Hepatocyte (in vitro differentiated cells): ENCODE measurements at regions not wholly inside any gene's neighbourhood (a gene's known extent, or its start where the extent isn't known, plus 50 kb on each side); places are given as distances from the start of the nearest gene placed in this dataset.
"Not testable (repeated sequence)": the region's sequence is repeated elsewhere in the genome, so short reads cannot be mapped to it uniquely, and the experiment has no call there.

Experiments
- DNase-seq: peaks from one replicate; pipeline ENCODE4 v3.0.0-alpha.2; 2016; ENCODE audit warnings: low spot score
- H2AFZ ChIP-seq: fragments of 200-600 bp; sonication (generic); 2 replicates; pipeline ENCODE4 v1.6.0; 2016; ENCODE audit warnings: antibody characterized with exemption, mild to moderate bottlenecking
- H3K27ac ChIP-seq: fragments of 200-600 bp; sonication (generic); 2 replicates; pipeline ENCODE4 v1.5.1; 2016; ENCODE audit warnings: mild to moderate bottlenecking
- H3K27me3 ChIP-seq: fragments of 200-600 bp; sonication (generic); 2 replicates; pipeline ENCODE4 v1.6.1; 2016
- H3K36me3 ChIP-seq: fragments of 200-600 bp; sonication (generic); replicated peaks from 2 replicates; pipeline ENCODE4 v1.5.1; 2016; ENCODE audit warnings: low read depth; ENCODE audit not compliant: insufficient read depth
- H3K4me1 ChIP-seq: fragments of 200-600 bp; sonication (generic); 2 replicates; pipeline ENCODE4 v1.5.1; 2016; ENCODE audit warnings: mild to moderate bottlenecking, moderate library complexity; ENCODE audit not compliant: insufficient read depth
- H3K4me2 ChIP-seq: fragments of 200-600 bp; sonication (generic); 2 replicates; pipeline ENCODE4 v1.6.0; 2016
- H3K4me3 ChIP-seq: fragments of 200-600 bp; sonication (generic); 2 replicates; pipeline ENCODE4 v1.5.1; 2016; ENCODE audit warnings: mild to moderate bottlenecking
- H3K79me2 ChIP-seq: fragments of 200-600 bp; sonication (generic); 2 replicates; pipeline ENCODE4 v1.6.0; 2017; ENCODE audit warnings: mild to moderate bottlenecking
- H3K9me2 ChIP-seq: fragments of 200-600 bp; sonication (generic); replicated peaks from 2 replicates; pipeline ENCODE4 v1.6.0; 2017; ENCODE audit warnings: mild to moderate bottlenecking; ENCODE audit not compliant: insufficient read depth
- H3K9me3 ChIP-seq: fragments of 200-600 bp; sonication (generic); 2 replicates; pipeline ENCODE4 v1.5.1; 2016; ENCODE audit warnings: low read depth, mild to moderate bottlenecking
- H4K20me1 ChIP-seq: fragments of 200-600 bp; sonication (generic); 2 replicates; pipeline ENCODE4 v1.6.0; 2016; ENCODE audit warnings: mild to moderate bottlenecking; ENCODE audit not compliant: insufficient read depth, poor library complexity, severe bottlenecking
- CTCF ChIP-seq: fragments of 200-600 bp; sonication (generic); IDR thresholded peaks from 2 replicates; pipeline ENCODE4 v1.5.1; 2016; ENCODE audit warnings: antibody characterized with exemption, mild to moderate bottlenecking; ENCODE audit not compliant: poor library complexity
- EZH2 ChIP-seq: fragments of 200-600 bp; sonication (generic); IDR thresholded peaks from 2 replicates; pipeline ENCODE4 v1.6.1; 2016; ENCODE audit warnings: antibody characterized with exemption, mild to moderate bottlenecking, borderline replicate concordance
- EZH2phosphoT487 ChIP-seq: fragments of 200-600 bp; sonication (generic); IDR thresholded peaks from one replicate; pipeline ENCODE4 v1.6.1; 2018; ENCODE audit warnings: antibody characterized with exemption, mild to moderate bottlenecking, low read depth, moderate library complexity; ENCODE audit not compliant: unreplicated experiment, severe bottlenecking
- WGBS: methylation state at CpG from one replicate; pipeline ENCODE4 v1.1.6; 2016; ENCODE audit warnings: low lambda C conversion rate; ENCODE audit errors: missing lambda C conversion rate; 5-methylcytosine and 5-hydroxymethylcytosine counted together

- no peaks in the 10 kb centered on the region for H3K27me3 ChIP-seq
- H4K20me1 ChIP-seq: no peaks in the 10 kb centered on the region
- H2AFZ ChIP-seq: no peak overlapping the region
- 69% methylated on average over 8 of the region's 8 CpGs for WGBS
- H3K4me1 ChIP-seq: no peaks in the 10 kb centered on the region
- peak overlapping the region; percentile 32 for H3K4me2 ChIP-seq
- no peak for DNase-seq
- TF ChIP-seq EZH2phosphoT487 (no peak), CTCF (no peak), EZH2 (no peak)
- no peaks in the 10 kb centered on the region for H3K36me3 ChIP-seq
- no peak overlapping the region for H3K27ac ChIP-seq
- H3K9me3 ChIP-seq: no peaks in the 10 kb centered on the region
- no peak overlapping the region for H3K4me3 ChIP-seq
- H3K9me2 ChIP-seq: no peaks in the 10 kb centered on the region
- no peaks in the 10 kb centered on the region for H3K79me2 ChIP-seq
These were observed 361.2 kb upstream of the PDE3A start for GRCh38 chr12:20006871-20007730.

GRCh38 chr12:20009965-20010364 lies 358.4 kb upstream of the PDE3A start:
- H3K79me2 ChIP-seq, H3K4me3 ChIP-seq, H3K9me2 ChIP-seq, H3K9me3 ChIP-seq, H3K4me2 ChIP-seq, H4K20me1 ChIP-seq, H3K4me1 ChIP-seq, H3K36me3 ChIP-seq, H3K27me3 ChIP-seq, H2AFZ ChIP-seq, DNase-seq, H3K27ac ChIP-seq: not testable (repeated sequence)
- WGBS: 97% methylated on average over 8 of the region's 8 CpGs

DNA sequence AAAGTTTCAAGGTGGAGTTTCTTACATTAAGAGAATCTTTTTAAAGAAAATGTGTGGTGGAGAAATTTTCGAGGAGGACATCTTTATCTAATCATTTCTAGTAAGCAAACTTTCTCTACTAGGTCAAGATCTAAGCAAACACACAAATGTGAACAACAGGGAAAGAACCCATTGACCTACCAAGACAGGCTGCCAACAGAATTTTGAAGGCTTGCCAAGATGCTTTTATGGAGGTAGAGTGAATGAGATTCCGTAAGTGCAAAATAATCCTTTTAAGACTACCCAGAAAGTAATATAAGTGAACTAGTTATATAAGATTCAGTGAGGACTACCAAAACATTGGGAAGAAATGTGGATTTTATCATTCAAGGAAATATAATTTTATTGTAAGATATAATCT lies 357.1 kb upstream of the PDE3A start:
- Histone ChIP-seq H3K9me3 (no peaks in the 10 kb centered on the region), H3K79me2 (no peaks in the 10 kb centered on the region), H3K4me3 (no peak overlapping the region), H2AFZ (no peak overlapping the region), H3K27me3 (no peaks in the 10 kb centered on the region), H4K20me1 (no peaks in the 10 kb centered on the region), H3K4me2 (no peak overlapping the region), H3K36me3 (no peaks in the 10 kb centered on the region), H3K4me1 (no peaks in the 10 kb centered on the region), H3K9me2 (no peaks in the 10 kb centered on the region), H3K27ac (no peak overlapping the region)
- DNase-seq: no peak
- 28% methylated on average over 2 of the region's 2 CpGs for WGBS
- TF ChIP-seq CTCF (no peak), EZH2 (no peak), EZH2phosphoT487 (no peak)

DNA sequence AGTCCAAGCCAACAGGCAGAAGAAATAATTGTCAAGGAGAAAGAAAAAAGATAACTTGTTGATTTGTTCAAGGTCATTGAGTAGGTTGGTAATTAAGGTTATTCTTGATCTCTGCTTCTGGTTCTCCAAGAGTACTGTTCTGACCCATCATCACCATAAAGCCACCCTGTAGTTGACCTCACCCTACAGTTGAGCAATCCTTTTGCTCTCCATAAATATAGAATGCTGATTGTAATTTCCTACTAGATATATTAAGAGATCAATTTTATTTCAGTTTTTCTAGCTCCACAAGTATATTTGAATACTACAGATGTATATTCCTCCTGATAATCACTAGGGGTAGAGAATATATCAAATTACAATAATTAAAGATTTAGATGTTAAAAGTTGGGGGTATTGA lies 350.5 kb upstream of the PDE3A start:
- Histone ChIP-seq H3K4me2 (peak overlapping the region; percentile 22), H4K20me1 (no peaks in the 10 kb centered on the region), H3K9me2 (no peaks in the 10 kb centered on the region), H3K36me3 (no peaks in the 10 kb centered on the region), H3K4me3 (no peak overlapping the region), H3K79me2 (no peaks in the 10 kb centered on the region), H3K4me1 (no peaks in the 10 kb centered on the region), H3K27me3 (no peaks in the 10 kb centered on the region), H3K27ac (peak overlapping the region; percentile 80), H3K9me3 (no peaks in the 10 kb centered on the region), H2AFZ (no peak overlapping the region)
- TF ChIP-seq EZH2 (no peak), EZH2phosphoT487 (no peak), CTCF (no peak)
- DNase-seq: no peak
